ENCODE measurements at regions not wholly inside any gene's neighbourhood (a gene's known extent, or its start where the extent isn't known, plus 50 kb on each side); places are given as distances from the start of the nearest gene placed in this dataset.

DNA sequence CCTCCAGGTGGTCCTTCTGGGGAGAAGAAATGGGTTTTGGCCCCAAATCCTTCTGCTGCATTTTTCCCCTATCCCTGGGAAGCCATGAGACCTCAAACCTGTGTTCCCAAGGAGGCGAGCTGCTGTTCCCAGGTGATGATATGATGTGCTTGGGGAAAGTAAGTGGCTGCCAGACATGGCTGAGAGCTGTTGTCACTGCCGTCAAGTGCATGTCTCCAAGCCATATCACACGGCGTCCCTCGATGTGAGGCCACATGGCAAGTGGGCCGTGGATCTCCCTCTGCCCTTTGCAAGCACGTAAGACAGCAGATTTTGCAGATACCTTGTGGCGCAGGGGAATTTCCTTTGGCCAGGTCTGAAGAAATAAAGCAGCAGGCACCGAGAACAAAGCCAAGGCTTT lies 103.7 kb upstream of the CD93 start:
- TF ChIP-seq POLR2A (IDR thresholded peaks at IDR 0.05), result no peak
- TF ChIP-seq, protein P1, sequence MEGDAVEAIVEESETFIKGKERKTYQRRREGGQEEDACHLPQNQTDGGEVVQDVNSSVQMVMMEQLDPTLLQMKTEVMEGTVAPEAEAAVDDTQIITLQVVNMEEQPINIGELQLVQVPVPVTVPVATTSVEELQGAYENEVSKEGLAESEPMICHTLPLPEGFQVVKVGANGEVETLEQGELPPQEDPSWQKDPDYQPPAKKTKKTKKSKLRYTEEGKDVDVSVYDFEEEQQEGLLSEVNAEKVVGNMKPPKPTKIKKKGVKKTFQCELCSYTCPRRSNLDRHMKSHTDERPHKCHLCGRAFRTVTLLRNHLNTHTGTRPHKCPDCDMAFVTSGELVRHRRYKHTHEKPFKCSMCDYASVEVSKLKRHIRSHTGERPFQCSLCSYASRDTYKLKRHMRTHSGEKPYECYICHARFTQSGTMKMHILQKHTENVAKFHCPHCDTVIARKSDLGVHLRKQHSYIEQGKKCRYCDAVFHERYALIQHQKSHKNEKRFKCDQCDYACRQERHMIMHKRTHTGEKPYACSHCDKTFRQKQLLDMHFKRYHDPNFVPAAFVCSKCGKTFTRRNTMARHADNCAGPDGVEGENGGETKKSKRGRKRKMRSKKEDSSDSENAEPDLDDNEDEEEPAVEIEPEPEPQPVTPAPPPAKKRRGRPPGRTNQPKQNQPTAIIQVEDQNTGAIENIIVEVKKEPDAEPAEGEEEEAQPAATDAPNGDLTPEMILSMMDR (IDR thresholded peaks at IDR 0.05), result no peak
- no peak for TF ChIP-seq POLR2AphosphoS5 (IDR thresholded peaks at IDR 0.05)
- Histone ChIP-seq H3K9me3 (no peaks in the 10 kb centered on the region), H3K4me1 (replicated peaks) (no peaks in the 10 kb centered on the region), H3K27me3 (replicated peaks; ENCODE audit: insufficient read depth) (no peaks in the 10 kb centered on the region), H3K36me3 (no peaks in the 10 kb centered on the region), H3K27ac (no peak overlapping the region), H3K4me3 (no peak overlapping the region)
- WGBS, result 57% methylated on average over 9 of the region's 9 CpGs
- intact Hi-C loops (cut with DNase I), result no loop called here
- no peak for DNase-seq (ENCODE audit: low spot score)

DNA sequence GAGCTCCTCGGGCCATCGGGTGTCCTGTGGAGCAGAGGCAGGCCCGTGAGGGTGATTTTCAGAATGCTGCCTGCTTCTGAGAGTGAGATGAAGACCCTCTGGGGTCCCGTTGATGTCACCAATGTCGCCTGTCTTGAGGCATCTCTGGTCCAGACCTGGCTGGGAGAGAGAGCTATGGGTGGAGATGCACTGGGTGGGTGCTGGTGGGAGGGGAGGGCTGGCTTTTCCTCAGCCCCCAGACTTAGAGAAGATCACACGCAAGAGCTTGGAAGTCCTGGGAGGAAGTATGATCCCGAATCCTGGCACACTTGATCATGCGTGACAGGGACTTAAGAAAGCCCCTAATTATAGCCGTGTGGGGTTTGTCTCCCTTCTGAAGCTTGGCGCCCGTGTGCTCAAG lies 103.2 kb upstream of the CD93 start:
- H3K27ac ChIP-seq, result no peak overlapping the region
- intact Hi-C loops (cut with DNase I), result no loop called here
- 92% methylated on average over 11 of the region's 11 CpGs for WGBS
- H3K36me3 ChIP-seq, result no peaks in the 10 kb centered on the region
- no peaks in the 10 kb centered on the region for H3K27me3 ChIP-seq (replicated peaks; ENCODE audit: insufficient read depth)
- H3K9me3 ChIP-seq, result no peaks in the 10 kb centered on the region
- TF ChIP-seq POLR2A (IDR thresholded peaks at IDR 0.05) (no peak), POLR2AphosphoS5 (IDR thresholded peaks at IDR 0.05) (no peak)
- TF ChIP-seq, protein P1 (IDR thresholded peaks at IDR 0.05), result no peak
- H3K4me1 ChIP-seq (replicated peaks), result no peaks in the 10 kb centered on the region
- DNase-seq (ENCODE audit: low spot score), result no peak
- no peak overlapping the region for H3K4me3 ChIP-seq

DNA sequence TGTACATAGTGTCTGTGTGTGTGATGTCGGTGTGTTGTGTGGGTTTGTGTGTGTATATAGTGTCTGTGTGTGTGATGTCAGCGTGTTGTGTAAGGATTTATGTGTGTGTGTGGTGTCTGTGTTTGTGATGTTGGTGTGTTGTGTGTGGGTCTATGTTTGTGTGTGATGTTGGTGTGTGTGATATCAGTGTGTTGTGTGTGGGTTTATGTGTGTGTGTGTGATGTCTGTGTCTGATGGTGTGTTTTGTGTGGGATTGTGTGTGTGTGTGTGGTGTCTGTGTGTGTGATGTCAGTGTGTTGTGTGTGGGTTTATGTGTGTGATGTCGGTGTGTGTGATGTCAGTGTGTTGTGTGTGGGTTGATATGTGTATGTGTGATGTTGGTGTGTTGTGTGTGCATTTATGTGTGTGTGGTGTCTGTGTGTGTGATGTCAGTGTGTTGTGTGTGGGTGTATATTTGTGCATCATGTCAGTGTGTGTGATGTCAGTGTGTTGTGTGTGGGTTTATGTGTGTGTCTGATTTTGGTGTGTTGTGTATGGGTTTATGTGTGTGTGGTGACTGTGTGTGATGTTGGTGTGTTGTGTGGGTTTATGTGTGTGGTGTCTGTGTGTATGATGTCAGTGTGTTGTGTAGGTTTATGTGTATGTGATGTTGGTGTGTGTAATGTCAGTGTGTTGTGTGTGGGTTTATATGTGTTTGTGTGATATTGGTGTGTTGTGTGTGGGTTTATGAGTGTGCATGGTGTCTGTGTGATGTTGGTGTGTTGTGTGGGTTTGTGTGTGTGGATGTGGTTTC lies 102.4 kb upstream of the CD93 start:
- no peaks in the 10 kb centered on the region for H3K9me3 ChIP-seq
- H3K4me1 ChIP-seq (replicated peaks), result no peaks in the 10 kb centered on the region
- WGBS, result 84% methylated on average over 3 of the region's 3 CpGs
- intact Hi-C loops (cut with DNase I), result no loop called here
- no peak overlapping the region for H3K27ac ChIP-seq
- H3K27me3 ChIP-seq (replicated peaks; ENCODE audit: insufficient read depth), result no peaks in the 10 kb centered on the region
- no peak overlapping the region for H3K4me3 ChIP-seq
- no peaks in the 10 kb centered on the region for H3K36me3 ChIP-seq
- TF ChIP-seq POLR2A (IDR thresholded peaks at IDR 0.05), result no peak
- TF ChIP-seq POLR2AphosphoS5 (IDR thresholded peaks at IDR 0.05), result no peak
- TF ChIP-seq, protein P1 (IDR thresholded peaks at IDR 0.05), result no peak
- DNase-seq (ENCODE audit: low spot score), result no peak

DNA sequence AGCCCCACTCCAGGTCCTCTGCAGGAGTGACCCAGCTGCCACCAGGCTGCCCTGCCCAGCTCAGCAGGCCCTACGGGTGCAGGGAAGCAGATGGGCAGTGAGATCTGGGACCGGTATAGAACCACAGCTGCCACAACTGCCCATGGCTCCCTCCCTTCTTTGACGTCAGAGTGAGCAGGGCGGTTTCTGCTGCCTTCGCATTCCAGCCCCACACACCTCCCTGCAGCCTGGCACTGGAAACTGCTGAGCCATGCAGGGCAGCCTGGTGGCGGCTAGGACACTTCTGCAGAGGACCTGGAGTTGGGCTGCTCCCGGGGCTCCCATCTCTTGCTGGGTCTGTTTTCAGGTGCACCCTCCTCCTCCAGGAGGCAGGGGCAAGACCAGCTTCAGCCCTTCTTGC lies 101.6 kb upstream of the CD93 start:
- H3K27ac ChIP-seq, result no peak overlapping the region
- intact Hi-C loops (cut with DNase I), result no loop called here
- TF ChIP-seq, protein P1 (IDR thresholded peaks at IDR 0.05), result peak in 1 of 4 experiments; percentile 9
- TF ChIP-seq POLR2A (IDR thresholded peaks at IDR 0.05), result no peak
- TF ChIP-seq POLR2AphosphoS5 (IDR thresholded peaks at IDR 0.05), result peak; percentile 15
- peak; percentile 49 for DNase-seq (ENCODE audit: low spot score)
- H3K36me3 ChIP-seq, result no peaks in the 10 kb centered on the region
- no peaks in the 10 kb centered on the region for H3K27me3 ChIP-seq (replicated peaks; ENCODE audit: insufficient read depth)
- H3K9me3 ChIP-seq, result no peaks in the 10 kb centered on the region
- WGBS, result 60% methylated on average over 7 of the region's 7 CpGs
- H3K4me3 ChIP-seq, result no peak overlapping the region
- H3K4me1 ChIP-seq (replicated peaks), result no peaks in the 10 kb centered on the region

DNA sequence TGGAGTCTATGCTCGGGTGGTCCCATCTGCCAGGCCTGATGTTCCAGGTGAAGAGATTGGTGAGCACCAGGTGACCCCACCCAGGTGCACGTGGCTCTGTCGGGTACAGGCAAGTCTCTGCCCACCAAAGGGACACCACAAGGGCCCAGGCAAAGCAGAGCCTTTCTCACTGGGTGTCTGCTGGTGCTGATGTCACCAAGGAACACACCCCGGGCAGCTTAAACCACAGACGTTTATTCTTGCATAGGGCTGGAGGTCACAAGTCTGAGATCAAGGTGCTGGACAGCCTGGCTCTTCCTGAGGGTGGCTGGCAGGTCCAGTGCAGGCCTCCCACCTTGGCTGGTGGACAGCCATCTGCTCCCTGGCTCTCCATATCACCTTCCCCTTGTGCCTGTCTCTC lies 100.7 kb upstream of the CD93 start:
- Histone ChIP-seq H3K4me3 (no peak overlapping the region), H3K4me1 (replicated peaks) (no peaks in the 10 kb centered on the region), H3K36me3 (no peaks in the 10 kb centered on the region), H3K27me3 (replicated peaks; ENCODE audit: insufficient read depth) (no peaks in the 10 kb centered on the region), H3K9me3 (no peaks in the 10 kb centered on the region), H3K27ac (no peak overlapping the region)
- WGBS, result 93% methylated on average over 5 of the region's 5 CpGs
- intact Hi-C loops (cut with DNase I), result no loop called here
- no peak for DNase-seq (ENCODE audit: low spot score)
- TF ChIP-seq, protein P1 (IDR thresholded peaks at IDR 0.05), result no peak
- TF ChIP-seq POLR2A (IDR thresholded peaks at IDR 0.05), result no peak
- TF ChIP-seq POLR2AphosphoS5 (IDR thresholded peaks at IDR 0.05), result no peak
